ENCODE measurements at regions not wholly inside any gene's neighbourhood (a gene's known extent, or its start where the extent isn't known, plus 50 kb on each side); places are given as distances from the start of the nearest gene placed in this dataset.

- DNase-seq (ENCODE audit: low spot score) = peak; percentile 32
- in situ Hi-C loops (cut with HindIII; ENCODE audit: low sequenced_read_pairs) = no loop called here
These were observed 57.4 kb downstream of the IGLL1 start for GRCh38 chr22:23522623-23523251.

- in situ Hi-C loops (cut with HindIII; ENCODE audit: low sequenced_read_pairs) = no loop called here
- DNase-seq (ENCODE audit: low spot score) = peak; percentile 91
These were observed 58.5 kb downstream of the IGLL1 start for GRCh38 chr22:23521441-23522113.

- DNase-seq (ENCODE audit: low spot score) = no peak
- in situ Hi-C loops (cut with HindIII; ENCODE audit: low sequenced_read_pairs) = no loop called here
These were observed 59.1 kb downstream of the IGLL1 start for GRCh38 chr22:23520863-23521440.

GRCh38 chr22:23519442-23520157, 60.5 kb downstream of the IGLL1 start:
- in situ Hi-C loops (cut with HindIII; ENCODE audit: low sequenced_read_pairs) = no loop called here
- DNase-seq (ENCODE audit: low spot score) = no peak

GRCh38 chr22:23518376-23519187, 61.5 kb downstream of the IGLL1 start:
- peak; percentile 44 for DNase-seq (ENCODE audit: low spot score)
- in situ Hi-C loops (cut with HindIII; ENCODE audit: low sequenced_read_pairs) = no loop called here

GRCh38 chr22:23517804-23518375, 62.2 kb downstream of the IGLL1 start:
- no peak for DNase-seq (ENCODE audit: low spot score)
- in situ Hi-C loops (cut with HindIII; ENCODE audit: low sequenced_read_pairs) = no loop called here

- in situ Hi-C loops (cut with HindIII; ENCODE audit: low sequenced_read_pairs) = no loop called here
- no peak for DNase-seq (ENCODE audit: low spot score)
These were observed 63.8 kb downstream of the IGLL1 start for GRCh38 chr22:23516304-23516703.

GRCh38 chr22:23514322-23515038, 65.6 kb downstream of the IGLL1 start:
- DNase-seq (ENCODE audit: low spot score) = no peak
- in situ Hi-C loops (cut with HindIII; ENCODE audit: low sequenced_read_pairs) = no loop called here

- in situ Hi-C loops (cut with HindIII; ENCODE audit: low sequenced_read_pairs) = no loop called here
These were observed 66.4 kb downstream of the IGLL1 start for GRCh38 chr22:23513705-23514104.

GRCh38 chr22:23513133-23513532, 67.0 kb downstream of the IGLL1 start:
- no peak for DNase-seq (ENCODE audit: low spot score)
- in situ Hi-C loops (cut with HindIII; ENCODE audit: low sequenced_read_pairs) = no loop called here

More at GRCh38 chr22:23513705-23514104, 66.4 kb downstream of the IGLL1 start:
- DNase-seq (ENCODE audit: low spot score) = no peak

GRCh38 chr22:23512721-23513120, 67.4 kb downstream of the IGLL1 start:
- in situ Hi-C loops (cut with HindIII; ENCODE audit: low sequenced_read_pairs) = no loop called here
- no peak for DNase-seq (ENCODE audit: low spot score)

GRCh38 chr22:23512348-23512705, 67.8 kb downstream of the IGLL1 start:
- in situ Hi-C loops (cut with HindIII; ENCODE audit: low sequenced_read_pairs) = no loop called here
- no peak for DNase-seq (ENCODE audit: low spot score)

- no peak for DNase-seq (ENCODE audit: low spot score)
- in situ Hi-C loops (cut with HindIII; ENCODE audit: low sequenced_read_pairs) = no loop called here
These were observed 68.3 kb downstream of the IGLL1 start for GRCh38 chr22:23511627-23512347.

- in situ Hi-C loops (cut with HindIII; ENCODE audit: low sequenced_read_pairs) = no loop called here
- peak; percentile 16 for DNase-seq (ENCODE audit: low spot score)
These were observed 70.4 kb downstream of the IGLL1 start for GRCh38 chr22:23509571-23510302.

- in situ Hi-C loops (cut with HindIII; ENCODE audit: low sequenced_read_pairs) = no loop called here
- no peak for DNase-seq (ENCODE audit: low spot score)
These were observed 75.6 kb downstream of the IGLL1 start for GRCh38 chr22:23504516-23504915.

GRCh38 chr22:23503736-23504440, 76.2 kb downstream of the IGLL1 start:
- DNase-seq (ENCODE audit: low spot score) = no peak
- in situ Hi-C loops (cut with HindIII; ENCODE audit: low sequenced_read_pairs) = no loop called here

GRCh38 chr22:23503142-23503541, 76.9 kb downstream of the IGLL1 start:
- no peak for DNase-seq (ENCODE audit: low spot score)
- in situ Hi-C loops (cut with HindIII; ENCODE audit: low sequenced_read_pairs) = no loop called here

All from G401 (cell line).